ENCODE measurements at regions not wholly inside any gene's neighbourhood (a gene's known extent, or its start where the extent isn't known, plus 50 kb on each side); places are given as distances from the start of the nearest gene placed in this dataset.

DNA sequence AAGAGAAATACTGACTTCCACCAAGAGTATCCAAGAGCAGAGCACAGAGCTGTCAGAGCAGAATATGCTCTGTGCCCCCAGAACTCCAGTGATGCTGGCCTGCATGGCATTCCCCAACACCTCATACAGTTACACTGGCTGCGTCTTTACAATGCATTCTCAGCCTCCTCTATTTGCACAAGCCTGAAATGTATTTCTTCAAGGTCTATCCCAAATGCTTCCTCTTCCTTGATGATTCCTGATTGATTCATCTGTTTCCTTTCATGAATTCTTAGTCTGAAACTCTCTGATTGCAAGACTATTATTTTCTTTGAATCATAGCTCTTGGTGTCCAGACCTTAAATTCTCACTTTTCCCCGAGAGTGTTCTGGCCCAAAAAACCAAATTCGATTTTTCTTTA, 664.7 kb downstream of the MECOM start:
- Histone ChIP-seq H3K4me3 (no peak overlapping the region), H3K27me3 (no peaks in the 10 kb centered on the region), H3K27ac (no peak overlapping the region), H3K4me2 (no peak overlapping the region), H3K9me3 (replicated peaks in 1 of 11) (no peaks in the 10 kb centered on the region), H3K4me1 (no peaks in the 10 kb centered on the region), H3K36me3 (no peaks in the 10 kb centered on the region), H3K9ac (no peak overlapping the region), H4K20me1 (no peaks in the 10 kb centered on the region)
- no peak for TF ChIP-seq Cebpa-rat (IDR thresholded peaks at IDR 0.05)

GRCh38 chr3:168997488-168997887, 666.0 kb downstream of the MECOM start:
- H3K4me2 ChIP-seq, result no peak overlapping the region
- H3K27me3 ChIP-seq, result no peaks in the 10 kb centered on the region
- H4K20me1 ChIP-seq, result no peaks in the 10 kb centered on the region
- H3K9ac ChIP-seq, result no peak overlapping the region
- H3K4me1 ChIP-seq, result no peaks in the 10 kb centered on the region
- H3K4me3 ChIP-seq, result no peak overlapping the region
- TF ChIP-seq Cebpa-rat (IDR thresholded peaks at IDR 0.05), result no peak
- H3K27ac ChIP-seq, result no peak overlapping the region
- no peaks in the 10 kb centered on the region for H3K9me3 ChIP-seq (replicated peaks in 1 of 11)
- H3K36me3 ChIP-seq, result no peaks in the 10 kb centered on the region

DNA sequence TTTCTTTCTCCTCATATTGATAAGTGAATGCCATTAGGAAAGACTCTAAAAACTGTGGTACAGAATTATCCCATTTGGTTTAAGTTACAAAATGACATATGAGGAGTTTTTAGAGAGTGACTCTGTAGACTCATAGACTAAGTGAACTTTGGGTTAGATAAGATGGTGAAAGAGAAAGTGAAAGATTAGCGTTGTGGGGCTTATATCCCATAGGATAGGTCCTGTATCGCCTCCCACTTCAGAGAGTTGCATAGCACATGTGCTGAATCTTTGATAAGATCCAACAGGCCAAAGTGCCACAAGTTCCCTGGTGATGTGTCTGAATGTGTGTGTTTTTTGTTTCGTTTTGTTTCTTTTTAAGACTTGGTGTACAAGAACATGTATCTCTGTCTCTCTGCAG, 666.9 kb downstream of the MECOM start:
- Histone ChIP-seq H3K4me2 (no peak overlapping the region), H3K27ac (no peak overlapping the region), H4K20me1 (no peaks in the 10 kb centered on the region), H3K9ac (no peak overlapping the region), H3K36me3 (no peaks in the 10 kb centered on the region), H3K27me3 (no peaks in the 10 kb centered on the region), H3K9me3 (replicated peaks in 1 of 11) (no peaks in the 10 kb centered on the region), H3K4me3 (no peak overlapping the region), H3K4me1 (no peaks in the 10 kb centered on the region)
- no peak for TF ChIP-seq Cebpa-rat (IDR thresholded peaks at IDR 0.05)

GRCh38 chr3:168995129-168995528, 668.4 kb downstream of the MECOM start:
- no peaks in the 10 kb centered on the region for H3K9me3 ChIP-seq (replicated peaks in 1 of 11)
- H4K20me1 ChIP-seq, result no peaks in the 10 kb centered on the region
- H3K4me1 ChIP-seq, result no peaks in the 10 kb centered on the region
- no peaks in the 10 kb centered on the region for H3K36me3 ChIP-seq
- no peak overlapping the region for H3K4me3 ChIP-seq
- H3K9ac ChIP-seq, result no peak overlapping the region
- H3K27ac ChIP-seq, result no peak overlapping the region
- H3K4me2 ChIP-seq, result no peak overlapping the region
- TF ChIP-seq Cebpa-rat (IDR thresholded peaks at IDR 0.05), result no peak
- no peaks in the 10 kb centered on the region for H3K27me3 ChIP-seq

DNA sequence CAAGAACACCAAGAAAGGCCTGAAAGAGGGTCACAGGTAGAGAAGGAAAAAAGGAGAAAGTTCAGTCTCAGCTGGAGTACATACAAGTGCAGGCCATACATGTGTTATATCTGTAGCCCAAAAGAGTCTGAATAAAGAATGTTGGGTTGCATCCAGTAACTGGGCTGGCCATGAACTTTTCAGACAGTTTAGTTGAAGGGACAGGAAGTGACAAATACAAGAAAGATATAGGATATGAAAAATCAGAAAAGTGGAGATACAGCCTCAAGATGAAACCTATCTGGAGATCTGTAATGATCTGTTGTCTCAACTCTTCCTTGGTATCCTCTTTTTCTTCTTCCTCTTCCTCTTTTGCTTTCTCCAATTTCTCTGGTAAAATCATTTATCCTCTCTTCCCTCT, 671.7 kb downstream of the MECOM start:
- H3K9me3 ChIP-seq (replicated peaks in 1 of 11), result no peaks in the 10 kb centered on the region
- no peaks in the 10 kb centered on the region for H3K27me3 ChIP-seq
- H3K9ac ChIP-seq, result no peak overlapping the region

GRCh38 chr3:168990621-168991020, 672.9 kb downstream of the MECOM start:
- no peak for TF ChIP-seq Cebpa-rat (IDR thresholded peaks at IDR 0.05)
- H3K36me3 ChIP-seq, result no peaks in the 10 kb centered on the region
- H3K9ac ChIP-seq, result no peak overlapping the region
- no peaks in the 10 kb centered on the region for H3K27me3 ChIP-seq
- no peak overlapping the region for H3K4me3 ChIP-seq
- H3K4me2 ChIP-seq, result no peak overlapping the region
- no peaks in the 10 kb centered on the region for H4K20me1 ChIP-seq
- H3K27ac ChIP-seq, result no peak overlapping the region
- H3K9me3 ChIP-seq (replicated peaks in 1 of 11), result no peaks in the 10 kb centered on the region
- H3K4me1 ChIP-seq, result no peaks in the 10 kb centered on the region

More for the DNA sequence above, 671.7 kb downstream of the MECOM start:
- no peaks in the 10 kb centered on the region for H4K20me1 ChIP-seq
- H3K36me3 ChIP-seq, result no peaks in the 10 kb centered on the region
- no peak overlapping the region for H3K4me3 ChIP-seq
- H3K4me2 ChIP-seq, result no peak overlapping the region
- H3K4me1 ChIP-seq, result no peaks in the 10 kb centered on the region
- TF ChIP-seq Cebpa-rat (IDR thresholded peaks at IDR 0.05), result no peak
- H3K27ac ChIP-seq, result no peak overlapping the region

GRCh38 chr3:168990134-168990533, 673.4 kb downstream of the MECOM start:
- H3K27ac ChIP-seq, result no peak overlapping the region
- H3K27me3 ChIP-seq, result no peaks in the 10 kb centered on the region
- H4K20me1 ChIP-seq, result no peaks in the 10 kb centered on the region
- H3K9ac ChIP-seq, result no peak overlapping the region
- no peak for TF ChIP-seq Cebpa-rat (IDR thresholded peaks at IDR 0.05)
- H3K4me3 ChIP-seq, result no peak overlapping the region
- H3K4me1 ChIP-seq, result no peaks in the 10 kb centered on the region
- no peak overlapping the region for H3K4me2 ChIP-seq
- H3K36me3 ChIP-seq, result no peaks in the 10 kb centered on the region
- H3K9me3 ChIP-seq (replicated peaks in 1 of 11), result no peaks in the 10 kb centered on the region

GRCh38 chr3:168989396-168989795, 674.1 kb downstream of the MECOM start:
- H3K4me2 ChIP-seq, result no peak overlapping the region
- H3K36me3 ChIP-seq, result no peaks in the 10 kb centered on the region
- no peak overlapping the region for H3K4me3 ChIP-seq
- H4K20me1 ChIP-seq, result no peaks in the 10 kb centered on the region
- no peak overlapping the region for H3K27ac ChIP-seq
- no peaks in the 10 kb centered on the region for H3K4me1 ChIP-seq
- no peak for TF ChIP-seq Cebpa-rat (IDR thresholded peaks at IDR 0.05)
- no peaks in the 10 kb centered on the region for H3K9me3 ChIP-seq (replicated peaks in 1 of 11)
- H3K9ac ChIP-seq, result no peak overlapping the region
- no peaks in the 10 kb centered on the region for H3K27me3 ChIP-seq

GRCh38 chr3:168988853-168989252, 674.7 kb downstream of the MECOM start:
- Histone ChIP-seq H3K9ac (no peak overlapping the region), H3K27me3 (no peaks in the 10 kb centered on the region), H4K20me1 (no peaks in the 10 kb centered on the region), H3K27ac (no peak overlapping the region), H3K36me3 (no peaks in the 10 kb centered on the region), H3K4me1 (no peaks in the 10 kb centered on the region), H3K4me2 (no peak overlapping the region), H3K9me3 (replicated peaks in 1 of 11) (no peaks in the 10 kb centered on the region), H3K4me3 (no peak overlapping the region)
- no peak for TF ChIP-seq Cebpa-rat (IDR thresholded peaks at IDR 0.05)

- no peak for TF ChIP-seq Cebpa-rat (IDR thresholded peaks at IDR 0.05)
Measured at GRCh38 chr3:168984872-168985271, 678.6 kb downstream of the MECOM start.

GRCh38 chr3:168983046-168983445, 680.5 kb downstream of the MECOM start:
- TF ChIP-seq Cebpa-rat (IDR thresholded peaks at IDR 0.05), result no peak
- no peaks in the 10 kb centered on the region for H3K4me1 ChIP-seq
- no peak overlapping the region for H3K4me3 ChIP-seq
- no peak overlapping the region for H3K27ac ChIP-seq
- no peaks in the 10 kb centered on the region for H3K36me3 ChIP-seq
- H3K9me3 ChIP-seq (replicated peaks in 1 of 11), result no peaks in the 10 kb centered on the region
- no peak overlapping the region for H3K4me2 ChIP-seq
- no peaks in the 10 kb centered on the region for H4K20me1 ChIP-seq
- no peak overlapping the region for H3K9ac ChIP-seq
- H3K27me3 ChIP-seq, result no peaks in the 10 kb centered on the region

More at GRCh38 chr3:168984872-168985271, 678.6 kb downstream of the MECOM start:
- H3K9ac ChIP-seq, result no peak overlapping the region
- no peak overlapping the region for H3K27ac ChIP-seq
- no peaks in the 10 kb centered on the region for H3K9me3 ChIP-seq (replicated peaks in 1 of 11)
- H3K4me1 ChIP-seq, result no peaks in the 10 kb centered on the region
- no peak overlapping the region for H3K4me3 ChIP-seq
- no peaks in the 10 kb centered on the region for H3K36me3 ChIP-seq
- no peak overlapping the region for H3K4me2 ChIP-seq
- H3K27me3 ChIP-seq, result no peaks in the 10 kb centered on the region
- no peaks in the 10 kb centered on the region for H4K20me1 ChIP-seq
